ENCODE measurements at regions not wholly inside any gene's neighbourhood (a gene's known extent, or its start where the extent isn't known, plus 50 kb on each side); places are given as distances from the start of the nearest gene placed in this dataset.

DNA sequence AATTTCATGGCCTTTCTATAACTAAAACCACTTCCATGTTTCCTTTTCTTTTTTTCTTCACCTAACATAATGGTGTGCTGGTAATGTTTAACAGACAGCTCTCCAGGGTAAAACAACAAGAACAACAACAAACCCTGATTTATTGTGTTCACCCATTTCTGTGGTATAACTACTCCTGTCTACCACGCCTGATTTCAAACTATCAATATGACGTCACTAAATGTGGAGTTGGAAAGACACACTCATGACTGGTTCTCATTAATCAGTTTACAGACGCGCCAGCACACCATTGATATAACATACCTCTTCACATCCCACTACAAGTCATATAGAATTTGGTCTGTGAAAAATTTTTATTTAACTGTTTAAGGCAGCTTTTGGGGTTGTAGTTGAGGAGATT, 142.9 kb downstream of the ARRDC3 start:
- Mint-ChIP-seq H3K4me1 (peaks cover 4% of the 10 kb centered on the region), H3K4me3 (no peak overlapping the region), H3K27ac (no peak overlapping the region), H3K27me3 (no peaks in the 10 kb centered on the region), H3K36me3 (ENCODE audit: low read depth) (no peaks in the 10 kb centered on the region), H3K9me3 (peaks cover 10% of the 10 kb centered on the region)
- ATAC-seq (no peak), DNase-seq (no peak)

- Mint-ChIP-seq H3K4me3 (no peak overlapping the region), H3K36me3 (ENCODE audit: low read depth) (peaks cover 2% of the 10 kb centered on the region), H3K9me3 (no peaks in the 10 kb centered on the region), H3K27ac (no peak overlapping the region), H3K4me1 (peaks cover 3% of the 10 kb centered on the region), H3K27me3 (no peaks in the 10 kb centered on the region)
- ATAC-seq (no peak), DNase-seq (no peak)
These were observed 147.8 kb downstream of the ARRDC3 start for GRCh38 chr5:91235271-91235694.

DNA sequence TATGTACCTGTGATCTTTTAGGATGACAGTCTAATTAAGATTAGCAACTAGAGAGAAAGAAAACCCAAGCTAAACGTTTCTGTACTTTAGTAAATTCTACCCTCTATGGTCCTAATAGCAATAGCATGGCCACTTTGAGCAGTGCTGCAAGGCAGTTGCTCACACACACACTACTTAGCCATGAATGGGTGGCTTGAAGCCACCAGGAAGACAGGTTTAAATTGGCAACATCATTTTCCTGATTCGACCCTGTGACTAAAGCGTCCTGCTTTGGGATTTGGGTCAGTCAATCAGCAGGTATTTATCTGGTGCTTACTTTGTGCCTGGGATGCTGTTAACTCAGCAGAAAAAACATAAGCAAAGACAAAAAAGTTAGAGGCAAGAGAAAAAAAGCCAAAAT, 150.6 kb downstream of the ARRDC3 start:
- ATAC-seq (no peak), DNase-seq (no peak)
- no peaks in the 10 kb centered on the region for H3K27me3 Mint-ChIP-seq
- H3K4me1 Mint-ChIP-seq: no peaks in the 10 kb centered on the region
- H3K4me3 Mint-ChIP-seq: no peak overlapping the region
- H3K36me3 Mint-ChIP-seq (ENCODE audit: low read depth): peaks cover 9% of the 10 kb centered on the region
- H3K27ac Mint-ChIP-seq: no peak overlapping the region
- peaks cover 14% of the 10 kb centered on the region for H3K9me3 Mint-ChIP-seq

GRCh38 chr5:91229031-91229727, 153.9 kb downstream of the ARRDC3 start:
- no peaks in the 10 kb centered on the region for H3K27me3 Mint-ChIP-seq
- H3K36me3 Mint-ChIP-seq (ENCODE audit: low read depth): peaks cover 9% of the 10 kb centered on the region
- H3K27ac Mint-ChIP-seq: no peak overlapping the region
- H3K9me3 Mint-ChIP-seq: peaks cover 14% of the 10 kb centered on the region
- ATAC-seq: no peak
- no peaks in the 10 kb centered on the region for H3K4me1 Mint-ChIP-seq
- no peak for DNase-seq
- H3K4me3 Mint-ChIP-seq: no peak overlapping the region

DNA sequence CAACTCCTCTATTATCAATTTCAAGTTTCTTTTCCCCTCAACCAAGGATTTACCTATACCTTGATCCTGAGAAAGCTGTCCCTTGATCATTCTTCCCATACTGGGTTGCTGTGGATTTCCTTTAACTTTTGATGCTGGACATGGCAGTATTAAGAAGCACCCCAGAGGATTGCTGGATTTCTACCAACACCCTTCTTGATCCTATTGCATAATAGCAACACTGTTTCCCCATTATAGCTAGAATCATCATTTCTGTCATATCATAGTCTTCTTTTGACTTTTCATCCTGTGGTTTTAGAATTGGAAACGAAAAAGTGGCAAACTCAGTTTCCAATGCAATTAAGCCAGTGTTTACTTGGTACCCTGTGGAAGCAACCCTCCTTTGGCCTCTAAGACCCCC, 154.9 kb downstream of the ARRDC3 start:
- Mint-ChIP-seq H3K9me3 (peaks cover 14% of the 10 kb centered on the region), H3K4me1 (no peaks in the 10 kb centered on the region), H3K27ac (no peak overlapping the region), H3K27me3 (no peaks in the 10 kb centered on the region), H3K36me3 (ENCODE audit: low read depth) (peaks cover 9% of the 10 kb centered on the region), H3K4me3 (no peak overlapping the region)
- ATAC-seq (no peak), DNase-seq (no peak)

DNA sequence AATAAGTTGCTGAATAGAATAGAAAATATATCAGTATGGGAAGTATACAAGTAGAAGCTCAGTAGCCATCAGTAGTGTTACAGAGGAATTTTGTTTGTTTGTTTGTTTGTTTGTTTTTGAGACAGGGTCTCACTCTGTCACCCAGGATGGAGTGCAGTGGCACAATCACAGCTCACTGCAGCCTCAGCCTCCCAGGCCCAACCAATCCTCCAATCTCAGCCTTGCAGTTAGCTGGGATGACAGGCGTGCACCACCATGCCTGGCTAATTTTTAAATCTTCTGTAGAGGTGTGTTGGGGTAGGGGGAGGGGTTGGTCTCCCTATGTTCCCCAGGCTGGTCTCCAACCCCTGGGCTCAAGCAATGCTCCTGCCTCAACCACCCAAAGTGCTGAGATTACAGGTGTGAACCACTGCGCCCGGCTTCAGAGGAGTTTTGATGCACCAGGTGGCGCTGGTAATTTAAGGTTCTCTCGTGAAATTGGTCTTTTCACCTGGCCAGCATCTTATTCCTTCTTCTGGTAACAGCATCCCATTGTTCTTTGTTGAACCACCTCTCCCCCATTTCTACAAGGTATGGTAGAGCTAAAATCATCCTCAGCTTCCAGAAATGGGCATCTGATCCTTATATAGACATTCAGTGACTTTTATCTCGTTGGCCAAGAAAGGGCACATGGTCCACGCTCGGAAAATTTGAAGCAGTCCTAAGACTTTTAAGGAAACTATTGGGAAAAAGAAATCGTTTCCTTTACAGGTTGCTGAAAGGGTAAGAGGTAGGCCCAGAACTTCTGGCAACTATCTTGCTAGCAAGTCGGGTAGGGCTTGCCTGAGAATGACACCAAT, 157.1 kb downstream of the ARRDC3 start:
- Mint-ChIP-seq H3K4me1 (no peaks in the 10 kb centered on the region), H3K27ac (no peak overlapping the region), H3K9me3 (peaks cover 14% of the 10 kb centered on the region), H3K27me3 (no peaks in the 10 kb centered on the region), H3K4me3 (no peak overlapping the region), H3K36me3 (ENCODE audit: low read depth) (peaks cover 9% of the 10 kb centered on the region)
- ATAC-seq (peak; percentile 46), DNase-seq (peak; percentile 60)

DNA sequence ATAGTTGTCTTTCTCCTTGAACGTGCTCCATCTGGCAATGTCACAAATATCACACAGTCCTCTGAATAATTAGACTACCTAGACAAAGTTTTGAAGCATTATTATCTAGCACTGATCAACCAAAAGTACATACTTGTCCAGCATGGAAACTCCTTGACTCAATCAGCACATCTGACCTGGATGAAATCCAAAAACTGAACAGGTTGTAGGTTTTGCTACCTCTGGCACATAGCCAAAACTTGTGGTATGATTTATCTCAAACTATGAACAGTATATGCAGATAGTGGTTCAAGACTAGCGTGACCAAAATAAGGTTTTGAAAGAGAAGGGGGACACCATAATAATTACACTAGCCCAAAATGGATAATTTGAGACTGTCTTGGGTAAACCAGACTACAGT, 158.1 kb downstream of the ARRDC3 start:
- no peak for ATAC-seq
- no peak for DNase-seq
- peaks cover 7% of the 10 kb centered on the region for H3K36me3 Mint-ChIP-seq (ENCODE audit: low read depth)
- H3K27ac Mint-ChIP-seq: no peak overlapping the region
- H3K27me3 Mint-ChIP-seq: no peaks in the 10 kb centered on the region
- no peaks in the 10 kb centered on the region for H3K4me1 Mint-ChIP-seq
- no peak overlapping the region for H3K4me3 Mint-ChIP-seq
- peaks cover 13% of the 10 kb centered on the region for H3K9me3 Mint-ChIP-seq

- no peak for ATAC-seq
- no peak overlapping the region for H3K27ac Mint-ChIP-seq
- peaks cover 5% of the 10 kb centered on the region for H3K36me3 Mint-ChIP-seq (ENCODE audit: low read depth)
- H3K27me3 Mint-ChIP-seq: no peaks in the 10 kb centered on the region
- H3K9me3 Mint-ChIP-seq: peaks cover 8% of the 10 kb centered on the region
- no peak overlapping the region for H3K4me3 Mint-ChIP-seq
- H3K4me1 Mint-ChIP-seq: no peaks in the 10 kb centered on the region
- DNase-seq: no peak
These were observed 158.7 kb downstream of the ARRDC3 start for GRCh38 chr5:91224456-91224855.

DNA sequence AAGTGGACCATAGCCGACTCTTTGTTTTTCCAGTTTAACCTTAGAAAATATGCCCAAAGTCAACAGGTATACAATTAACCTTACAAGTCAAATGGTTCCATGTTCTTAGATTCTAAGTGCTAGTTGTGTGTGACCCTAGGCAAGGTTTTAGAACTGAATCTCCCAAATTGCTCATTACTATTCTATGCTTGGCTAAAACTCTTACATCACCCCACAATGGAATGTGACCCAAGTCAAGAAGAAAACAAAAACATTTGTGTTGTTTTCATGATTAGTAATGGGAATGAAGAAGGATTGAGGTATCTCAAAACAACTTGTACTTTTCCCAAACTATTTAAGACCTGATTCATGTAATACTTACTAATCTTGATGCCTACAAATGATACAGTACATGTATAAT, 159.2 kb downstream of the ARRDC3 start:
- no peak for DNase-seq
- no peak overlapping the region for H3K27ac Mint-ChIP-seq
- H3K27me3 Mint-ChIP-seq: no peaks in the 10 kb centered on the region
- H3K36me3 Mint-ChIP-seq (ENCODE audit: low read depth): peaks cover under 1% of the 10 kb centered on the region
- no peaks in the 10 kb centered on the region for H3K4me1 Mint-ChIP-seq
- no peak overlapping the region for H3K4me3 Mint-ChIP-seq
- peaks cover 2% of the 10 kb centered on the region for H3K9me3 Mint-ChIP-seq
- no peak for ATAC-seq

GRCh38 chr5:91222482-91222881, 160.6 kb downstream of the ARRDC3 start:
- Mint-ChIP-seq H3K4me1 (no peaks in the 10 kb centered on the region), H3K27ac (no peak overlapping the region), H3K36me3 (ENCODE audit: low read depth) (no peaks in the 10 kb centered on the region), H3K9me3 (no peaks in the 10 kb centered on the region), H3K27me3 (no peaks in the 10 kb centered on the region), H3K4me3 (no peak overlapping the region)
- no peak for ATAC-seq
- no peak for DNase-seq

GRCh38 chr5:91221917-91222316, 161.2 kb downstream of the ARRDC3 start:
- Mint-ChIP-seq H3K27me3 (no peaks in the 10 kb centered on the region), H3K4me1 (no peaks in the 10 kb centered on the region), H3K27ac (no peak overlapping the region), H3K4me3 (no peak overlapping the region), H3K36me3 (ENCODE audit: low read depth) (no peaks in the 10 kb centered on the region), H3K9me3 (no peaks in the 10 kb centered on the region)
- DNase-seq (no peak), ATAC-seq (no peak)

DNA sequence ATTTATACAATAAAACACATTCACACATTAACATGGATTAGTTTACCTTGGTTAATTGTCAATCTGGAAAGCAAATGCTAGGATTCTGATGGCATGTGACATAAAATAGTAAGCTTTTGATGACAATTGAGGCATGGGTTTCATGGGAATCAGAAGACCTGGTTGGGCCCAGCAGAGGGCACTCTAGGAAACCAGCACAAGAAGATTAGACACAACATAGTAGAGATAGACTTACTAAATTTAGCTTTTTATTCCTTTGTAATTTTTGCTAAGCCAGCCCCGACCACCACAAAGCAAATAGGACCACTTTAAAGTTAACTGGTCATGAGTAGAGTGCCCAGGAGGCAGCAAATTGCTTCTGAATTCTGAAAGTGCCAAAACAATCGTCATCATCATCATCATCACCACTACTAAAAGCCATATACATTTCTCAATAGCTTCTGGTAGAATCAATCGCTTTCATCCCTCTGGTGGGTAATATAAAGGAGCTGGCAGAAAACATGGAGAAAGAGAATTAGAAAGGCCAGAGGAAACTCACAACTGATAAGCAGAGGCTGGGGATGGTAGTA, 163.2 kb downstream of the ARRDC3 start:
- peak; percentile 20 for DNase-seq
- no peaks in the 10 kb centered on the region for H3K36me3 Mint-ChIP-seq (ENCODE audit: low read depth)

GRCh38 chr5:91219091-91219802, 163.9 kb downstream of the ARRDC3 start:
- no peak overlapping the region for H3K27ac Mint-ChIP-seq
- no peak overlapping the region for H3K4me3 Mint-ChIP-seq
- no peaks in the 10 kb centered on the region for H3K36me3 Mint-ChIP-seq (ENCODE audit: low read depth)
- no peaks in the 10 kb centered on the region for H3K9me3 Mint-ChIP-seq
- peaks cover 1% of the 10 kb centered on the region for H3K4me1 Mint-ChIP-seq
- DNase-seq: no peak
- no peak for ATAC-seq
- H3K27me3 Mint-ChIP-seq: no peaks in the 10 kb centered on the region

More for the DNA sequence above, 163.2 kb downstream of the ARRDC3 start:
- no peaks in the 10 kb centered on the region for H3K9me3 Mint-ChIP-seq
- no peak overlapping the region for H3K27ac Mint-ChIP-seq
- peak; percentile 52 for ATAC-seq
- peaks cover 1% of the 10 kb centered on the region for H3K4me1 Mint-ChIP-seq
- H3K4me3 Mint-ChIP-seq: no peak overlapping the region
- H3K27me3 Mint-ChIP-seq: no peaks in the 10 kb centered on the region

- Mint-ChIP-seq H3K27ac (no peak overlapping the region), H3K27me3 (peaks cover 1% of the 10 kb centered on the region), H3K4me1 (peaks cover 1% of the 10 kb centered on the region), H3K9me3 (no peaks in the 10 kb centered on the region), H3K4me3 (no peak overlapping the region), H3K36me3 (ENCODE audit: low read depth) (no peaks in the 10 kb centered on the region)
- DNase-seq: no peak
- no peak for ATAC-seq
These were observed 165.3 kb downstream of the ARRDC3 start for GRCh38 chr5:91217859-91218258.
